Left lung (tissue), 4 donors: ENCODE measurements at regions not wholly inside any gene's neighbourhood (a gene's known extent, or its start where the extent isn't known, plus 50 kb on each side); places are given as distances from the start of the nearest gene placed in this dataset.

Experiments used
- ATAC-seq: fragments of 200-7000 bp; cut with Tn5 transposase; one replicate; pipeline ENCODE4 v1.9.1; 2020; ENCODE audit warnings: moderate library complexity
- DNase-seq, 4 donors: peaks; one replicate each; pipeline ENCODE4 v3.0.0-alpha.2; 2013 to 2020
- H3K27ac ChIP-seq, 2 donors: fragments of 200-600 bp; sonication (generic) in 1 of 2; one replicate each; pipeline versions ENCODE4 v1.5.0 to v1.8.0; 2020 to 2021
- H3K27me3 ChIP-seq, 2 donors: fragments of 200-600 bp; sonication (generic) in 1 of 2; one replicate each; pipeline versions ENCODE4 v1.5.0 to v1.8.0; 2020 to 2021
- H3K36me3 ChIP-seq, 2 donors: fragments of 200-600 bp; sonication (generic) in 1 of 2; one replicate each; pipeline versions ENCODE4 v1.5.0 to v1.8.0; 2020 to 2021
- H3K4me1 ChIP-seq, 2 donors: fragments of 200-600 bp; one replicate each; pipeline ENCODE4 v1.8.0; 2021
- H3K4me3 ChIP-seq, 2 donors: fragments of 200-600 bp; sonication (generic) in 1 of 2; one replicate each; pipeline versions ENCODE4 v1.5.0 to v1.8.0; 2020 to 2021; ENCODE audit warnings: mild to moderate bottlenecking in 1 of 2
- H3K9me3 ChIP-seq, 2 donors: fragments of 200-600 bp; sonication (generic) in 1 of 2; one replicate each; pipeline versions ENCODE4 v1.5.0 to v1.8.0; 2020 to 2021
- CTCF ChIP-seq, 2 donors: fragments of 200-600 bp; sonication (generic) in 1 of 2; IDR thresholded peaks; one replicate each; pipeline versions ENCODE4 v1.5.0 to v1.8.0; 2021; ENCODE audit warnings: antibody characterized with exemption in 2 of 2
- intact Hi-C, 2 donors: fragments of 100-400 bp; cut with DNase I; formaldehyde crosslinking; loops; one replicate each; pipeline versions ENCODE4 v1.11.2 to v1.14.2; 2022
- donor health status: DM: no; HTN: yes; CAD: no.
- donor health status: DM: no; HTN: no; CAD: no.

GRCh38 chr3:182713743-182714517 is 79.4 kb upstream of the ATP11B start:
- intact Hi-C loops: loop anchor here in 1 of 2 donors (5.0 kb wide), 1 partner anchor 123 kb away; no protein-coding TSS in a partner anchor
- ATAC-seq (peak; percentile 89), DNase-seq (peak in 2 of 4 donors; percentile 39 to 59)
- H3K4me3 ChIP-seq: no peak overlapping the region
- no peaks in the 10 kb centered on the region for H3K27me3 ChIP-seq
- no peak overlapping the region for H3K27ac ChIP-seq
- H3K36me3 ChIP-seq: no peaks in the 10 kb centered on the region
- no peaks in the 10 kb centered on the region for H3K4me1 ChIP-seq
- peak; percentile 39 to 43 for TF ChIP-seq CTCF (IDR thresholded peaks at IDR 0.05)
- no peaks in the 10 kb centered on the region for H3K9me3 ChIP-seq

GRCh38 chr3:182715006-182715405 is 78.3 kb upstream of the ATP11B start:
- Histone ChIP-seq H3K4me3 (no peak overlapping the region), H3K27me3 (no peaks in the 10 kb centered on the region), H3K36me3 (no peaks in the 10 kb centered on the region), H3K4me1 (no peaks in the 10 kb centered on the region), H3K27ac (no peak overlapping the region), H3K9me3 (no peaks in the 10 kb centered on the region)
- ATAC-seq (no peak), DNase-seq (no peak)
- intact Hi-C loops: no loop called here
- TF ChIP-seq CTCF (IDR thresholded peaks at IDR 0.05): no peak

GRCh38 chr3:182716114-182716688 is 77.1 kb upstream of the ATP11B start:
- no peaks in the 10 kb centered on the region for H3K9me3 ChIP-seq
- no peak for TF ChIP-seq CTCF (IDR thresholded peaks at IDR 0.05)

GRCh38 chr3:182717216-182717615 is 76.1 kb upstream of the ATP11B start:
- no peak for TF ChIP-seq CTCF (IDR thresholded peaks at IDR 0.05)
- intact Hi-C loops: no loop called here
- Histone ChIP-seq H3K4me1 (no peaks in the 10 kb centered on the region), H3K9me3 (no peaks in the 10 kb centered on the region), H3K27me3 (no peaks in the 10 kb centered on the region), H3K36me3 (no peaks in the 10 kb centered on the region), H3K4me3 (no peak overlapping the region), H3K27ac (no peak overlapping the region)
- DNase-seq: no peak
- peak; percentile 79 for ATAC-seq

More at GRCh38 chr3:182716114-182716688, 77.1 kb upstream of the ATP11B start:
- Histone ChIP-seq H3K27me3 (no peaks in the 10 kb centered on the region), H3K4me1 (no peaks in the 10 kb centered on the region), H3K27ac (no peak overlapping the region), H3K36me3 (no peaks in the 10 kb centered on the region), H3K4me3 (no peak overlapping the region)
- ATAC-seq (no peak), DNase-seq (no peak)
- intact Hi-C loops: no loop called here

- no peak for DNase-seq
- no peak for TF ChIP-seq CTCF (IDR thresholded peaks at IDR 0.05)
- Histone ChIP-seq H3K9me3 (no peaks in the 10 kb centered on the region), H3K4me3 (no peak overlapping the region), H3K36me3 (no peaks in the 10 kb centered on the region), H3K4me1 (no peaks in the 10 kb centered on the region), H3K27me3 (peaks cover 0 to 8% of the 10 kb centered on the region in 2 donors), H3K27ac (no peak overlapping the region)
- ATAC-seq: no peak
- intact Hi-C loops: no loop called here
Measured at GRCh38 chr3:182722907-182723306, 70.4 kb upstream of the ATP11B start.
